Cardiac fibroblast (primary cell): ENCODE measurements at regions not wholly inside any gene's neighbourhood (a gene's known extent, or its start where the extent isn't known, plus 50 kb on each side); places are given as distances from the start of the nearest gene placed in this dataset.
A peak's percentile ranks its signal among the peaks of the same experiment; 100 is the strongest.
"Not testable (repeated sequence)": the region's sequence is repeated elsewhere in the genome, so short reads cannot be mapped to it uniquely, and the experiment has no call there.

Source experiments
- DNase-seq, 2 donors: peaks; one replicate each; pipeline versions ENCODE4 v3.0.0 to v3.0.0-alpha.2; 2010; ENCODE audit warnings: low read depth in 2 of 2
- H3K4me3 ChIP-seq, 2 donors: replicated peaks in 1 of 2; 1 replicate in 1 of 2; 2 replicates in 1 of 2; pipeline ENCODE4 v1.5.1; 2011; ENCODE audit warnings: low read depth in 2 of 2, low read length in 2 of 2, mild to moderate bottlenecking in 2 of 2, moderate library complexity in 1 of 2
- CTCF ChIP-seq: IDR thresholded peaks from one replicate; pipeline ENCODE4 v1.5.1; 2011; ENCODE audit warnings: low read depth, mild to moderate bottlenecking, low read length, inconsistent platforms

- TF ChIP-seq CTCF = no peak
- no peak overlapping the region for H3K4me3 ChIP-seq
- no peak for DNase-seq
Measured at GRCh38 chr20:20793591-20793990, 81.1 kb upstream of the RALGAPA2 start.

- H3K4me3 ChIP-seq = no peak overlapping the region
- no peak for TF ChIP-seq CTCF
- DNase-seq = no peak
Measured at GRCh38 chr20:20791664-20792568, 79.5 kb upstream of the RALGAPA2 start.

GRCh38 chr20:20788308-20788707 is 75.9 kb upstream of the RALGAPA2 start:
- no peak for DNase-seq
- no peak for TF ChIP-seq CTCF
- H3K4me3 ChIP-seq = no peak overlapping the region

GRCh38 chr20:20786428-20786827 is 74.0 kb upstream of the RALGAPA2 start:
- no peak for TF ChIP-seq CTCF
- DNase-seq = no peak
- no peak overlapping the region for H3K4me3 ChIP-seq

GRCh38 chr20:20785226-20785625 is 72.8 kb upstream of the RALGAPA2 start:
- no peak for TF ChIP-seq CTCF
- DNase-seq = no peak
- H3K4me3 ChIP-seq = no peak overlapping the region

- DNase-seq, H3K4me3 ChIP-seq: not testable (repeated sequence)
Measured at GRCh38 chr20:20784450-20784849, 72.0 kb upstream of the RALGAPA2 start.

- no peak for TF ChIP-seq CTCF
- DNase-seq = peak in 1 of 2 donors; percentile 16
- H3K4me3 ChIP-seq = no peak overlapping the region
Measured at GRCh38 chr20:20783450-20783849, 71.0 kb upstream of the RALGAPA2 start.
